ENCODE measurements at regions not wholly inside any gene's neighbourhood (a gene's known extent, or its start where the extent isn't known, plus 50 kb on each side); places are given as distances from the start of the nearest gene placed in this dataset.

- intact Hi-C loops (cut with micrococcal nuclease; ENCODE audit: unreplicated experiment), result no loop called here
- no peak for TF ChIP-seq CTCF (IDR thresholded peaks at IDR 0.05; ENCODE audit: unreplicated experiment)
- H3K4me3 Mint-ChIP-seq (ENCODE audit: low read depth, unreplicated experiment), result no peak overlapping the region
Observed at GRCh38 chr18:73647391-73647790, 500.2 kb downstream of the FBXO15 start.

GRCh38 chr18:73646772-73647171 lies 500.9 kb downstream of the FBXO15 start:
- intact Hi-C loops (cut with micrococcal nuclease; ENCODE audit: unreplicated experiment), result no loop called here
- H3K27ac Mint-ChIP-seq (ENCODE audit: unreplicated experiment), result no peak overlapping the region
- CTCF ChIA-PET, result no interaction called here
- H3K27me3 Mint-ChIP-seq (ENCODE audit: unreplicated experiment), result no peaks in the 10 kb centered on the region
- no TSS peak for BruUV-seq (replicated peaks)
- H3K9me3 Mint-ChIP-seq (ENCODE audit: low read depth, unreplicated experiment), result no peaks in the 10 kb centered on the region
- no peak for DNase-seq
- H3K36me3 Mint-ChIP-seq (ENCODE audit: insufficient read depth, unreplicated experiment), result no peaks in the 10 kb centered on the region
- no peak for TF ChIP-seq CTCF (IDR thresholded peaks at IDR 0.05; ENCODE audit: unreplicated experiment)
- H3K4me1 Mint-ChIP-seq (ENCODE audit: low read depth, unreplicated experiment), result peaks cover 12% of the 10 kb centered on the region
- no peak overlapping the region for H3K4me3 Mint-ChIP-seq (ENCODE audit: low read depth, unreplicated experiment)

More at GRCh38 chr18:73647391-73647790, 500.2 kb downstream of the FBXO15 start:
- no peak overlapping the region for H3K27ac Mint-ChIP-seq (ENCODE audit: unreplicated experiment)
- no peaks in the 10 kb centered on the region for H3K27me3 Mint-ChIP-seq (ENCODE audit: unreplicated experiment)
- H3K4me1 Mint-ChIP-seq (ENCODE audit: low read depth, unreplicated experiment), result peaks cover 12% of the 10 kb centered on the region
- no peaks in the 10 kb centered on the region for H3K9me3 Mint-ChIP-seq (ENCODE audit: low read depth, unreplicated experiment)
- CTCF ChIA-PET, result no interaction called here
- BruUV-seq (replicated peaks), result no TSS peak
- no peaks in the 10 kb centered on the region for H3K36me3 Mint-ChIP-seq (ENCODE audit: insufficient read depth, unreplicated experiment)
- no peak for DNase-seq

- DNase-seq, result no peak
- no peaks in the 10 kb centered on the region for H3K9me3 Mint-ChIP-seq (ENCODE audit: low read depth, unreplicated experiment)
- H3K4me3 Mint-ChIP-seq (ENCODE audit: low read depth, unreplicated experiment), result no peak overlapping the region
- intact Hi-C loops (cut with micrococcal nuclease; ENCODE audit: unreplicated experiment), result no loop called here
- CTCF ChIA-PET, result no interaction called here
- peaks cover 12% of the 10 kb centered on the region for H3K4me1 Mint-ChIP-seq (ENCODE audit: low read depth, unreplicated experiment)
- no peak for TF ChIP-seq CTCF (IDR thresholded peaks at IDR 0.05; ENCODE audit: unreplicated experiment)
- no peaks in the 10 kb centered on the region for H3K36me3 Mint-ChIP-seq (ENCODE audit: insufficient read depth, unreplicated experiment)
- BruUV-seq (replicated peaks), result no TSS peak
- H3K27me3 Mint-ChIP-seq (ENCODE audit: unreplicated experiment), result no peaks in the 10 kb centered on the region
- no peak overlapping the region for H3K27ac Mint-ChIP-seq (ENCODE audit: unreplicated experiment)
Observed at GRCh38 chr18:73646196-73646595, 501.4 kb downstream of the FBXO15 start.

- Mint-ChIP-seq H3K4me3 (ENCODE audit: low read depth, unreplicated experiment) (no peak overlapping the region), H3K27ac (ENCODE audit: unreplicated experiment) (no peak overlapping the region), H3K4me1 (ENCODE audit: low read depth, unreplicated experiment) (peaks cover 12% of the 10 kb centered on the region), H3K9me3 (ENCODE audit: low read depth, unreplicated experiment) (no peaks in the 10 kb centered on the region), H3K36me3 (ENCODE audit: insufficient read depth, unreplicated experiment) (no peaks in the 10 kb centered on the region), H3K27me3 (ENCODE audit: unreplicated experiment) (no peaks in the 10 kb centered on the region)
- no peak for TF ChIP-seq CTCF (IDR thresholded peaks at IDR 0.05; ENCODE audit: unreplicated experiment)
- CTCF ChIA-PET, result no interaction called here
- no peak for DNase-seq
- intact Hi-C loops (cut with micrococcal nuclease; ENCODE audit: unreplicated experiment), result no loop called here
- BruUV-seq (replicated peaks), result no TSS peak
Observed at GRCh38 chr18:73645160-73645715, 502.4 kb downstream of the FBXO15 start.

All from Calu3 (cell line).